Lung (tissue), 11 donors: ENCODE measurements at regions not wholly inside any gene's neighbourhood (a gene's known extent, or its start where the extent isn't known, plus 50 kb on each side); places are given as distances from the start of the nearest gene placed in this dataset.

Source experiments
- ATAC-seq: fragments of 200-7000 bp; cut with Tn5 transposase; one replicate; pipeline ENCODE4 v1.9.1; 2020; ENCODE audit warnings: moderate number of reproducible peaks; ENCODE audit not compliant: insufficient read depth, low FRiP score
- DNase-seq, 3 donors: peaks; one replicate each; pipeline ENCODE4 v3.0.0-alpha.2; 2013 to 2017
- H3K27ac ChIP-seq, 2 donors: one replicate each; pipeline ENCODE4 v1.5.1; 2013; ENCODE audit warnings: mild to moderate bottlenecking in 2 of 2, moderate library complexity in 2 of 2, control low read depth in 1 of 2, inconsistent platforms in 1 of 2, low read depth in 1 of 2, low read length in 1 of 2
- H3K27me3 ChIP-seq, 3 donors: one replicate each; pipeline ENCODE4 v1.5.1; 2013; ENCODE audit warnings: low read length in 2 of 3; ENCODE audit not compliant: control insufficient read depth in 3 of 3, insufficient read depth in 3 of 3
- H3K36me3 ChIP-seq, 4 donors: one replicate each; pipeline ENCODE4 v1.5.1; 2013; ENCODE audit warnings: low read length in 4 of 4, mild to moderate bottlenecking in 1 of 4, moderate library complexity in 1 of 4; ENCODE audit not compliant: control insufficient read depth in 4 of 4, insufficient read depth in 4 of 4
- H3K4me1 ChIP-seq, 5 donors: one replicate each; pipeline ENCODE4 v1.5.1; 2013; ENCODE audit warnings: low read length in 5 of 5, mild to moderate bottlenecking in 2 of 5, moderate library complexity in 1 of 5; ENCODE audit not compliant: control insufficient read depth in 5 of 5, insufficient read depth in 5 of 5
- H3K4me3 ChIP-seq: one replicate; pipeline ENCODE4 v1.5.1; 2013; ENCODE audit warnings: mild to moderate bottlenecking, control low read depth, moderate library complexity
- H3K9ac ChIP-seq, 2 donors: one replicate each; pipeline ENCODE4 v1.5.1; 2013; ENCODE audit warnings: low read length in 2 of 2, control low read depth in 1 of 2; ENCODE audit not compliant: insufficient read depth in 1 of 2
- H3K9me3 ChIP-seq, 4 donors: one replicate each; pipeline ENCODE4 v1.5.1; 2013; ENCODE audit warnings: low read length in 3 of 4, mild to moderate bottlenecking in 1 of 4, moderate library complexity in 1 of 4; ENCODE audit not compliant: control insufficient read depth in 4 of 4, insufficient read depth in 3 of 4
- CTCF ChIP-seq: IDR thresholded peaks from 2 replicates; pipeline ENCODE4 v1.5.1; 2012; ENCODE audit warnings: mild to moderate bottlenecking; ENCODE audit errors: control extremely low read depth, extremely low read depth
- WGBS, 2 donors: extraction: QIAGEN DNeasy Blood & Tissue Kit; methylation state at CpG; one replicate each; pipeline ENCODE4 v1.1.7; 2013; 5-methylcytosine and 5-hydroxymethylcytosine counted together
- donor health status: control.
- donor health status: control.
- donor health status: Bipolar disorder and iron deficiency.
- donor health status: healthy.
- donor health status: DM: yes; HTN: yes; CAD: no.

- H3K4me1 ChIP-seq: no peaks in the 10 kb centered on the region
- TF ChIP-seq CTCF: no peak
- no peak overlapping the region for H3K27ac ChIP-seq
- WGBS, 2 donors: 96% methylated on average over 3 of the region's 3 CpGs
- H3K9ac ChIP-seq: no peak overlapping the region
- no peaks in the 10 kb centered on the region for H3K36me3 ChIP-seq
- H3K9me3 ChIP-seq: peaks cover 0 to 6% (median 2%) of the 10 kb centered on the region in 4 donors
- no peaks in the 10 kb centered on the region for H3K27me3 ChIP-seq
- no peak for DNase-seq
- no peak for ATAC-seq
- H3K4me3 ChIP-seq: no peak overlapping the region
Measured at GRCh38 chr6:120627612-120628011, 706.7 kb downstream of the TBC1D32 start.

- TF ChIP-seq CTCF: no peak
- H3K36me3 ChIP-seq: no peaks in the 10 kb centered on the region
- H3K4me3 ChIP-seq: no peak overlapping the region
- DNase-seq: no peak
- H3K27me3 ChIP-seq: no peaks in the 10 kb centered on the region
- no peak overlapping the region for H3K9ac ChIP-seq
- WGBS, 2 donors: 28 to 50% methylated on average over 1 of the region's 1 CpG
- peaks cover 0 to 3% (median 0%) of the 10 kb centered on the region in 4 donors for H3K9me3 ChIP-seq
- no peak overlapping the region for H3K27ac ChIP-seq
- no peak for ATAC-seq
- no peaks in the 10 kb centered on the region for H3K4me1 ChIP-seq
Measured at GRCh38 chr6:120622127-120622631, 712.1 kb downstream of the TBC1D32 start.

- ATAC-seq: no peak
- H3K9me3 ChIP-seq: no peaks in the 10 kb centered on the region
- no peak overlapping the region for H3K9ac ChIP-seq
- H3K4me3 ChIP-seq: no peak overlapping the region
- no peaks in the 10 kb centered on the region for H3K27me3 ChIP-seq
- peak in 1 of 3 donors; percentile 7 for DNase-seq
- H3K36me3 ChIP-seq: no peaks in the 10 kb centered on the region
- no peak for TF ChIP-seq CTCF
- WGBS, 2 donors: 53 to 61% methylated on average over 1 of the region's 1 CpG
- H3K27ac ChIP-seq: no peak overlapping the region
- no peaks in the 10 kb centered on the region for H3K4me1 ChIP-seq
Measured at GRCh38 chr6:120620900-120621299, 713.4 kb downstream of the TBC1D32 start.

GRCh38 chr6:120615238-120615637, 719.0 kb downstream of the TBC1D32 start:
- DNase-seq: no peak
- H3K9ac ChIP-seq: no peak overlapping the region
- TF ChIP-seq CTCF: no peak
- H3K27me3 ChIP-seq: no peaks in the 10 kb centered on the region
- no peaks in the 10 kb centered on the region for H3K36me3 ChIP-seq
- H3K4me1 ChIP-seq: no peaks in the 10 kb centered on the region
- no peak for ATAC-seq
- 88 to 91% methylated on average over 3 of the region's 3 CpGs for WGBS, 2 donors
- no peaks in the 10 kb centered on the region for H3K9me3 ChIP-seq
- H3K4me3 ChIP-seq: no peak overlapping the region
- no peak overlapping the region for H3K27ac ChIP-seq
